ENCODE measurements at regions not wholly inside any gene's neighbourhood (a gene's known extent, or its start where the extent isn't known, plus 50 kb on each side); places are given as distances from the start of the nearest gene placed in this dataset.

GRCh38 chr2:57693965-57694364 is 352.6 kb upstream of the VRK2 start (continued):
- TF ChIP-seq RXRA (IDR thresholded peaks at IDR 0.05; ENCODE audit: insufficient read depth, low read depth, low read length), result no peak
- no peak for TF ChIP-seq GABPA (IDR thresholded peaks at IDR 0.05; ENCODE audit: borderline replicate concordance, insufficient read depth, low read length)
- no peak for TF ChIP-seq CREB1 (IDR thresholded peaks at IDR 0.05)
- TF ChIP-seq E2F6 (IDR thresholded peaks at IDR 0.05), result no peak
- no peak for TF ChIP-seq ASH2L (IDR thresholded peaks at IDR 0.05; ENCODE audit: low read length)

All from H1 (cell line).